GM12874 (cell line): ENCODE measurements at regions not wholly inside any gene's neighbourhood (a gene's known extent, or its start where the extent isn't known, plus 50 kb on each side); places are given as distances from the start of the nearest gene placed in this dataset.

ENCODE experiments used
- TF ChIP-seq, protein P1 (sequence below): IDR thresholded peaks from 2 replicates; pipeline ENCODE4 v1.5.1; 2011; ENCODE audit warnings: low read depth, mild to moderate bottlenecking, control low read depth, low read length, moderate library complexity; ENCODE audit not compliant: insufficient read depth

- TF ChIP-seq, protein P1, sequence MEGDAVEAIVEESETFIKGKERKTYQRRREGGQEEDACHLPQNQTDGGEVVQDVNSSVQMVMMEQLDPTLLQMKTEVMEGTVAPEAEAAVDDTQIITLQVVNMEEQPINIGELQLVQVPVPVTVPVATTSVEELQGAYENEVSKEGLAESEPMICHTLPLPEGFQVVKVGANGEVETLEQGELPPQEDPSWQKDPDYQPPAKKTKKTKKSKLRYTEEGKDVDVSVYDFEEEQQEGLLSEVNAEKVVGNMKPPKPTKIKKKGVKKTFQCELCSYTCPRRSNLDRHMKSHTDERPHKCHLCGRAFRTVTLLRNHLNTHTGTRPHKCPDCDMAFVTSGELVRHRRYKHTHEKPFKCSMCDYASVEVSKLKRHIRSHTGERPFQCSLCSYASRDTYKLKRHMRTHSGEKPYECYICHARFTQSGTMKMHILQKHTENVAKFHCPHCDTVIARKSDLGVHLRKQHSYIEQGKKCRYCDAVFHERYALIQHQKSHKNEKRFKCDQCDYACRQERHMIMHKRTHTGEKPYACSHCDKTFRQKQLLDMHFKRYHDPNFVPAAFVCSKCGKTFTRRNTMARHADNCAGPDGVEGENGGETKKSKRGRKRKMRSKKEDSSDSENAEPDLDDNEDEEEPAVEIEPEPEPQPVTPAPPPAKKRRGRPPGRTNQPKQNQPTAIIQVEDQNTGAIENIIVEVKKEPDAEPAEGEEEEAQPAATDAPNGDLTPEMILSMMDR = no peak
Observed at GRCh38 chr9:86796666-86797065, 150.6 kb downstream of the GAS1 start.

GRCh38 chr9:86795823-86796553 lies 151.3 kb downstream of the GAS1 start:
- TF ChIP-seq, protein P1 = no peak

- TF ChIP-seq, protein P1 = no peak
Observed at GRCh38 chr9:86795047-86795442, 152.3 kb downstream of the GAS1 start.

DNA sequence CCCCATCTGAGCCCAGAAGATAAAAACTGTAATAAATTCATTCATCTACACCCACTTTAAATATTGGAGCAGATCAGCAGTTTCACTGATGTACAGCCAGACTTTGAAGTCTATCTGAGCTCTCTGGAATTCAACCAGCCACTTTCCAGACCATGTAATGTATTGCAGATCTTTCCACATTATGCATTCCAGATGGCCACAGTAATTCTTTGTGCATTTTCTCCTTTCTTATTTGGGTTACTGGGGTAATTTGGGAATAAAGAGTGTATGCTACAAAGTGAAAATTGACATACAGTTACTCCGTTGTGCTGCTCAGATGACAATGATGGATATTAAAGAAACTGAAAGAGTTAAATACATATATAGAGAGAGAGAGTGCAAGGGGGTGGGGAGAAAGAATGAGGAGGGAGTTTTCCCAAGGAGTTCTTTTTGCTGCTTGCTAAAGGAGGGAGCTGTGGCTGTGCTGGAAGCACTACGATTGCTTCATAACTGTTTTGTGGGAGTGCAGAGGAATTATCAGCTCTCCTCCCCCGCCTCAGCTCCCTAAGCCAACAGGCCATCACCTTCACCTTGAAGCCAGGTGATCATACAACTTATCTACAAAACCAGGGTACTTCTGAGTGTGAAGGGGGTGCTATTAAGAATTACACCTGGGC lies 152.8 kb downstream of the GAS1 start:
- TF ChIP-seq, protein P1 = no peak

GRCh38 chr9:86792136-86792535 lies 155.2 kb downstream of the GAS1 start:
- TF ChIP-seq, protein P1 = no peak

DNA sequence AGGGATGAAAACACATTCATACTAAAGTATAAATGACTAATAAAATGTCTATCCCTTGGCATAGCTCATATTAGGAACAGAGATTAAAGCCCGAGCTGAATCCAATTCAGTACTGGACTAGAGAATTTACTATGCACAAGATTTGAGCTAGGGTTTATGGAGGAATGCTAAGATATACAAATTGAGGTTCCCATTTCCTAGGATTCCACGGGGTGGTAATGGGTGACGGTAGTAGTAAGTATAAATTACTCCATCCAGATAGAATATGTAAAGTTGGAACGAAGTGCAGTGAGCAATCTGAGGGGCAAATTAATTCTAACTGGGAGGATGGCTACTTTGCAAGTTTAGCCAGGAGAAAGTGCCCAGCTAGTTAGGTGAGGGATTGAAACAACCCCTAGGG lies 156.5 kb downstream of the GAS1 start:
- TF ChIP-seq, protein P1 = no peak

DNA sequence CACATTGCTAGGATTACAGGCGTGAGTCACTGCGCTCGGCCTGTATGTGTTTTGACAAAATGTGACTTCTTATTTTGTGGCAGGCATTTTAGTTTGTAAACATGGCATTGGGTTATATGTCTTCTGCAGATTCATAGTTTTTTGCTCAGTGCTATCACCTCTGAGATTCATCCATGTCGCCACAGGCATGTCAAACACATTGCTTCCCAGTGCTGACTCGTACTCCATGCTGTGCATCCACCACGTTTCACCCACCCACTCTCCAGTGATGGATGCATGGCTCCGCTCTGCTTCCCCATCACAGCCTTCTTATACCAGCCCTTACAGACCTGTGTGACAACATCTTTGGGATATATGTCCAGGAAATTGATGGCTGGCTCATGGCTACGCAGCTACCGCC lies 158.8 kb downstream of the GAS1 start:
- TF ChIP-seq, protein P1 = no peak
